NCI-H1092 treated with DMSO at 0.1 percent for 48 hours (cell line): ENCODE measurements at regions not wholly inside any gene's neighbourhood (a gene's known extent, or its start where the extent isn't known, plus 50 kb on each side); places are given as distances from the start of the nearest gene placed in this dataset.
"Not testable (repeated sequence)": the region's sequence is repeated elsewhere in the genome, so short reads cannot be mapped to it uniquely, and the experiment has no call there.

Experiments used
- DNase-seq: peaks from one replicate; lab custom pipeline; 2025; lab: John Stamatoyannopoulos, UW

DNA sequence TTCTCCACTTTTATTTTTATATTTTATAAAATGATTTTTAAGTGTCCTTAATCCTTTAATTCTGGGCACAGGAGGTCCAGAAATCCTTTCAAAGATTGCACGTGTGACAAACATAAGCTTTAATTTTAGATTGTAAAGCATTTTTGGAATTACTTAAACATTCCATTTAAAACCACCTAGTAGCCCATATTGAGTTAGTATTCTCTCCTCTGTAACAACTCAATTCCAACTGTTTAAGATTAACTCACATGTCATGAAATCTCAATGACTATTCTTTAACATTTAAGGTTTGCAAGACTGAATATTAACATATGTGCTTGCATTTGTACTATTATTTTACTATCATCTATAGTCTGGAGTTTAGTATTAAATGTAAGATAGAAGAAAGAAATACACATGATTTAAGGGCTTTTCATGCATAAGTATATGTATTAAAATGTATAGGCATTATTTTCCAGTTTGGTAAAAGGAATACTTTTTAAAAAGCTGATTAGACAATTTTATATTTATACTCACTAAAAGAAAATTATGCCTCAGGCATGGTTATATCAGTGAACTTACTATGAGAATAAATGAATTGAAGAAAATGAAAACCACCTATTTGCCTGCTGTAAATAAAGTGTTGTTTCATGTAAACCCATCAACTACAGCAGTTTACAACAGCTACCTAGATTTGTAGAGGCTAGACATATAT lies 776.9 kb downstream of the SLC6A15 start:
- DNase-seq, result no peak

DNA sequence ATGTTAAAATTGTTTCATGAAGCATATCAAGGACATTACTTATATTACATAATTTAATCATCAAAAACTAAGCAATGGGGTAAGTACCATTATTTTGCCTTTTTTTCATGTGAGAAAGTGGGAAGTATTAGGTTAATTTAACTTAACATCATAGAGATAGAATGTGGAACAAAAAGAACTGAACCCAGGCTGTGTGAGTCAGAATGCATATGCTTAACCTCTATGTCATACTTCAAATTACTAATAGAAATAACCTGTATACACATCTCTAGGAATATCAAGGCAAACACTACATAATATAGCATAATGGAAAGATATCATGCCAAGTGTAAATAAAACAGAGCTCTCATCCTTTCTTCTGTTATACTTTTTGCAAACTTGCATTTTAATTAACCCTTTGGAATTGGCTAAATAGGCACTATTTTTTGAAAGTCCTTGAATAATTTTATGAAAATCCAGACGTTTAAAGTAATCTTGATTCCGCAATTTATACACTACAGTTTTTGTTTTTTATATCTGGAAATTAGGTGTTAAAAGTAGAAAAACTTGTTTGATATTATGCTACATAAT lies 777.7 kb downstream of the SLC6A15 start:
- DNase-seq, result no peak

DNA sequence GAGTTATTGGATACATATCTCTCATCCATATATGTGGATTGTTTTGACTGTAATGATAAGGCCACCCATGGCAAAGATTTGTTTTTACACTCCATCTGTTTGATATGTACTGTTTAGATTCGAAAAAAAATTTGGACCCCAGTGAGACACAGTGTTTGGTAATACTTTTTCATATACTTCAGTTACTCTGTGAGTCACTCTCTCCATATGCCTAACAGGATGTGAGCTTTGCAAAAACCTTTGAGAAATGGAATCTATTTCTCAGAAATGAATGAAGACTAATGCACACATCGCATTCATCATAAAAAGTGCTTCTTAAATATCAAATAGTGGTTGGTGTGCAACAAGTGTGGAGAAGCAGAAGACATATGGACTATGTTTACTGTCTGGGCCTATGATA lies 781.5 kb downstream of the SLC6A15 start:
- DNase-seq, result no peak

DNA sequence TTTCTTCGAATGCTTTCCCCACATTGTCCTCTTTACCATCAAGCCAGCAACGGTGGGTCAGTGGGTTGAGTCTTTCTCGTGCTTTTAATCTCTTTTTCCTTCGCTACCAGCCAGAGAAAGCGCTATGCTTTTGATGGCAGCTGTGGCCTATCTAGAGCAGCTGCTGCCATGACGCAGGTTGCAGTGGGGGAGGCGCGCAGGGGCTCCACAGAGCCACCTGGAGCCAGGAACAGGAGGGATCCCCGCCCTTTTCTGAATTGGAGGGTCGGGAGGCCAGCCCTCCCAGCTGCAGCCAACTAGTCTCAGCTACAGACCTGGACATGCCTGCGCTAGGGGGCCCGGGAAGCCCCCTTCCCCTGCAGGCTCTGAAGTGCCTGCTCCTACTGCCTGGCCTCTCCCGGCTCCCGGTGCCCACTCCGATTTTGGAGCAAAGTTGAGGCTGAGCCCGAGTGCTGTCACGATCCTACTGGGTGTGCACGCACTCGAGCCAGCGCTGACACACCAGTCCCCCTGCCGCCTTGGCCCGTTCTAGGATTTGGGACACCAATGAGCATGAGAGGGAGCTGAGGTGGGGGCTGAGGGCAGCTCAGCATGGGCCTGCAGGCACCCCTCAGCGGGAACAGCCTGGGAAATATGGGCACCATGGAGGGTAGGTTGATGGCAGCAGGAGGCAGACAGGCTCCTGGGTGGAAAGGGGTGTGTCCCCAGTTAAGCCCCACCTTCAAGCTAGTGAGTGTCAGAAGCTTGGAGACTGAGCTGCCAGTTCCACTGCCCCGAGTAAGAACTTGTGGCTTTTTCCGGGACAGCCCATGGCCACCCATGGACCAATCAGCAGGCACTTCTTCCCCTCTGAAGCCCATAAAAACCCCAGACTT lies 784.2 kb downstream of the SLC6A15 start:
- no peak for DNase-seq

DNA sequence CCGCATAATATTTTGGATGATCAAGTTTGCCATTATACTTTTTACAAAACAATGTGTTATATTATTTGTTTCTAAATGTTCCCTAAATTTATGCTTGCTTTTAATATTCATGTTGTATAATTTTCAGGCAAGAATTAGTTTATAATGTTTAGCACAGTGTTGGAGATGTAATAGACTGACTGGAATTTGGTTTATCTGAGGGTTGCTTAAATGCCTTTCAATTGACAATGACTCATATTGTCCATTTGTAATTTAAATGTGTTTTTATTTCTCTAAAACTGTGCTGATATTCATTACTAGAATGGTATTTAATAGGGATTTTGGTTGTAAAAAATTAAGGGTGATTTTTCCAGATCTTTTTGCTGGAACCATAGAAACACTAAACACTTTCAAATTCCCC lies 788.4 kb downstream of the SLC6A15 start:
- DNase-seq, result no peak

DNA sequence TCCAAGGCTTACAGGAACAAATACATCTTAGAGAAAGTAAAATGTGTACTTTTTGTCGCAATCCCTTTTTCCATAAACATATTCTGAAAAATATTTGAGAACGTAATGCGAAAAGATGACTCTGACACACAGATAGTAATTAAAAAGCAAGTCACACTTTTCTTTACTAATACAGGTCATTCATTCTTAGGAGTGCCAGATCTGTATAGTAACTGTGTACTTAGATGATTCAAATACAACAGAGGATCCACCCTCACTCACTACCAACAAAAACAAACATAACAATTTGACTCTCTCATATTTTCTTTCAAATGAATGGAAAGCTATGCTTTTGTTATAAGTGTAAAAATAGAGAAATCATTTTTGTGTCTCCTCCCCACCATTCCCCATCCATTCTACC lies 795.4 kb downstream of the SLC6A15 start:
- DNase-seq, result no peak

DNA sequence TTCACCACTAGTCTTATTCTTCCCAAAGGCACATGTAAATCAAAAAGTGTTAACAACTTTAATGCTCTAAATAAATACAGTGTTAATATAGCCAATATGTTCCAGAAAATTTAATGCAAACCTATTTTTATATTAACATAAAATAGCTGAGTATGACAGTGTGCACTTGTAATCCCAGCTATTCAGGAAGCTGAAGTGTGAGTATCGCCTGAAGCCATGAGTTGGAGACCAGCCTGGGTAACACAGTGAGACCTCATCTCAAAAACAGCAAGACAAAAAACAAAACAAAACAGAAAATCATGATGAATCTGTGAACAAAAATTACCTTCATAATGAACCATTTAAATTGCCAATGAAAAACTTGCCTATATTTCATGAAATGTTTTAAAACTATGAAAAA lies 798.9 kb downstream of the SLC6A15 start:
- no peak for DNase-seq

DNA sequence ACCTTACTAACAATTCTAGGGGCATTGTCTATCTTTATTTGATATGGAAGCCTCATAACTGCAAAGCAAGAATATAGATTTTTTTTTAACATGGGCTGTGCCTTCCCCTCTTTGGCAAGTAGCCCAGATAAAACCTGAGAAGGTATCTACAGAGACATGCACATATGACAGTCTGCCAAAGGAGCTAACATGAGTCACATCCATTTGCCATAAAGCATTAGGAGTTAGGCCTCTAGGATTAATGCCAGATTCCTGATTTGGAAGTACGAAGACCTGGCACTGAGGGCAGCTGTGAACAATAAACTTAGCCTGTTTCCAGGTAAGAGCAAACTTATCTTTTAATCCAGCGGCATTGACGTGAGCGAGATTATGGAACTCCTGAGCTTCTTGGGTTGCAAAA lies 808.7 kb downstream of the SLC6A15 start:
- not testable (repeated sequence) for DNase-seq

DNA sequence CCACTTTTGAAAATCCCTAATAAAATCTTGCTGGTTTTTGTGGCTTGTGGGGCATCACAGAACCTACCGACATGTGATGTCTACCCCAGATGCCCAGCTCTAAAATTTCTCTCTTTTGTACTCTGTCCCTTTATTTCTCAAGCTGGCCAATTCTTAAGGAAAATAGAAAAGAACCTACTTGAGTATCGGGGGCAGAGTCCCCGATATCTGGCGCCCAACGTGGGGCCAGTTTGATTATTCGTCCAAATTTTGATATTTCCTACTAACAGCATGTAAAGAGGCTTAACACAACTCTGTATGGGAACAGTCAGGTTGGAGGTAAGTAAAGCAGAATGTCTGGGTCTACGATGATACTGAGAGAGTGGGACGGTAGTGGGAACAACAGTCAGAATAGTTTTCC lies 810.6 kb downstream of the SLC6A15 start:
- DNase-seq, result not testable (repeated sequence)

DNA sequence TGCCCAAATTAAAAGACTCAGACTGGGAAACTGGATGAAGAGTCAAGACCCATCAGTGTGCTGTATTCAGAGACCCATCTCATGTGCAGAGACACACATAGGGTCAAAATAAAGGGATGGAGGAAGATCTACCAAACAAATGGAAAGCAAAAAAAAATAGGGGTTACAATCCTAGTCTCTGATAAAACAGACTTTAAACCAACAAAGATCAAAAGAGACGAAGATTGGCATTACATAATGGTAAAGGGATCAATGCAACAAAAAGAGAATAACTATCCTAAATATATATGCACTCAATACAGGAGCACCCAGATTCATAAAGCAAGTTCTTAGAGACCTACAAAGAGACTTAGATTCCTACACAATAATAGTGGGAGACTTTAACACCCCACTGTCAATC lies 813.0 kb downstream of the SLC6A15 start:
- DNase-seq, result not testable (repeated sequence)

DNA sequence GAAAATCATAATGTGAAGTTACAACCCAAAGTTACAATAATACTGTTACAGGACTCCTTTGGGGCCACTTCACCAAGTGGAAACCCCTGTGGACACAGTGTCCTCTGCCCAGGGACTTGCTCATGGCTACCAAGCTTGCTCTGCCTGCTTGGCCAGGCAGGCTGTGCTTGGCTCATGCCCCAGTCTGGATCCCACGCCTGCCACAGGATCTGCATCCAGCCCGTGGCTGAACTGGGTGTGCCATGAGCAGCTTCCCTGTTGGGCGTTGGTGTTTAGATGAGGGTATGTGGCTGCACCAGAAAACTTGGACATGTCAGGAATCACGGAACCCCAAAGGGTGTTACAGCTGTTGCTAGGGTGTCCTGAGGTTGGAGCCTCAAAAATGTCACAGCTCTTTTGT lies 820.9 kb downstream of the SLC6A15 start:
- DNase-seq, result no peak

DNA sequence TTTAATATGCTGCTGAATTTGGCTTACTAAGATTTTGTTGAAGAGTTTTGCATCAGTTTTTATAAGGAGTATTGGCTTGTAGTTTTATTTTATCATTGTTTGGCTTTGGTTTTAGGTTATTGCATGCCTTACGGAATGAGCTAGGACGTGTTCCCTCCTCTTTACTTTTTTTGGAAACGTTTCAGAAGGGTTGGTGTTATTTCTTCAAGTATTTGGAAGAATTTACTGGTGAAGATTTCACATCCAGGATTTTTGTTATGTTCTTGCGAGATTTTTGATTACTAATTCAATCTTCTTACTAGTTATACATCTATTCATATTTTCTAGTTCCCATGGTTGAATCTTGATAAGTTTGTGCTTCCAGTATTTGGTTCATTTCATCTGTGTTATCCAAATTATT lies 823.2 kb downstream of the SLC6A15 start:
- DNase-seq, result no peak

DNA sequence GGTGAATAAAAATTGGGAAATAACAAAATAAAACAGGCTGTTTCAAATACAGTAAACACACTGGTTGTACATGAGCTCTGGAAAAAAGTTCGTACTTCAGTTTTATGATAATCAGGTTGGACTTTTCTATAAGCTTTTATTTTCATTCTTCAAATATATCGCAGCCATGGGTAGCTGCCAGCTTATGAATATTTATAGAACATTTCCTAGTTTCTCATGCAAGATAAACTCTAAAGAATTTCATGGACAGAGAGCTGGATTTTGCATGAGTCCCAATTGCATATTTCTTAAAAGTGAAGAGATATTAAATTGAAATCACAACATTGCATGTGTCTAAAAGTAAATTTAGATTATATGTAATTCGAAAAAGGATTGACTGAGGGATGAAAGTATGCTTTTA lies 827.6 kb downstream of the SLC6A15 start:
- no peak for DNase-seq

DNA sequence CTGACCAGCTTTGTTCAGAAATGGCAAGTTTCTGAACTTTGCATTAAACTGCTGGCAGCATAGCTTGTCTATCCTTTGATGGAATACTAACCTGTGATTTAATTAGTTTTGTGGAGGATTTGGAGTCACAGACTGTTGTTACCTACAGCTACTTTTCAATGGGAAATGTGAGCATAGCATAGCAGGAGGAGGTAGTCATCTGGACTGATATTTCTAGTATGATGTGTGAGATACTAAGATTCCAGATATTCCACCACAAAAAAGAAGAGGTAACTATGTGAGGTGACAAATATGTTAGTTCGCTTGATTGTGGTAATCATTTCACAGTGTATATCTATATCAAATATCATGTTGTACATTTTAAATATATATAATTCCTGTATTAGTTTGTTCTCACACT lies 833.0 kb downstream of the SLC6A15 start:
- no peak for DNase-seq

DNA sequence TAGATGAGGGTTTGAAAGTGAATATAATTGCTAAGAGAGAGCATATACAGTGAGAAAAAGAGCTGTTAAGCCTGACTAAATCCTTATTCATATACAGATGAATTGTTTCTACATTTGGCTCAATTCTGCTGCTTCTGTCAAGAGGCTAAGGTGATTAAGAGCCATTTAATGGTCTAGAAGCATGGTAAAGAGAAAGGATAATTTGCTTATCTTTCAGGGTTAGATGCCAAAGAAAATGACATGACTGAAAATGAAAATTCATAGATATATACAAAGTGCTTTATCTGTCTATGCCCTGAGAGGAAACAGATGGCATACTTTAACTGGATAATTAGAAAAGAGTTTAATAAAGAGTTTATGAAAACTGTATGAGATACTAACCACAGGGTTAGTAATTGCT lies 834.9 kb downstream of the SLC6A15 start:
- peak; percentile 8 for DNase-seq

DNA sequence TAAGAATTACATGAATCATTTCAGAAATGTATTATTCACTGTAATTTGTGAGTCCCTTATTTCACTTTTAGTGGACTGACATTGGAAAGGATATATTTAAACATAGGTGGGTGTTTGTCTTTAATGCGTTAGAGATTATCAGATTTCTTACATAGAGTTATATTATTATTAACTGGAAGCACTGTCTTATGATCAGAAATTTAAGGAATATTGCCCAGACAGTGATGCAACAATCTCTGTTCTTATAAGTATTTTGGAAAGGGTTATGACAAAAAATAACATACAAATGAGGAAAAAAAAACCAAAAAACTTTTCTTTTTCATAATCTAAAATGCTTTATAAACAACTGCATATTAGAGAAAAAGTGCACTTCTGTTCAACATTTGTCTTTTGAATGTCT lies 836.6 kb downstream of the SLC6A15 start:
- no peak for DNase-seq

DNA sequence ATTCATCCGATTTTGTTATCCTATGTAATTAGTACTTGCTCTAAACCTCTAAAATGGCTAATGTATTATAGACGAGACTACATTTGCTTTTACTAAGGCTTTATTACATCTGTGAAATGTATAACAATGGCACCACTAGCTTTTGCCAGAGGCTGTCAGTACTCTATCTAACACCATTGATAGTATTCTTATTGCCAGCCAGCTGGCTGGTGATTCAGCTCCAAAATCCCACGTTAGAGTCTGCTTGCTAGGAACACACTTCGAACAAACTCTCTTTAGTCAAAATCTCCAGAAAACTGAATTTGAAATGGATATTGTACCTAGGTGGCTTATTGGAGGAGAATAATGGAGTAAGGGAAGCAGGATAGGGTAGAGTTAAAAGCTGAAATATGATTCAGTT lies 839.2 kb downstream of the SLC6A15 start:
- no peak for DNase-seq

DNA sequence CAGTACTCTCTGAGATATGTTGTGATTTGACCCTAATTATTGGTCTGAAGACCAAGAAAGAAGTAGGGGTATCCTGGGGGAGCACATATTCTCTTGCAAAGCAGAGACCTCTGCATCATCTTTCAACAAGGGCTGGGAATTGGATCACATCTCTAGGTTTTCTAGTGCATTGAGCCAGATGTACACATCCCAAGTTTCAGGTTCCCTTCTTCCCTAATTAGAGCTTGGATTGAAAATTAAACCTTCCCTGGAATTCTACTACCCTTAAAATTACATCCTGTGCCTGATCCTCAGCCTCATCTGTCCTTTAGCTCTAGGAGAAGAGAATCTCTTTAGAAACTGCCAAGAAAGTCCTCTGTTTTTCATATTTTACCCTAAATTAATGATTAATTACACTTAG lies 839.6 kb downstream of the SLC6A15 start:
- no peak for DNase-seq

DNA sequence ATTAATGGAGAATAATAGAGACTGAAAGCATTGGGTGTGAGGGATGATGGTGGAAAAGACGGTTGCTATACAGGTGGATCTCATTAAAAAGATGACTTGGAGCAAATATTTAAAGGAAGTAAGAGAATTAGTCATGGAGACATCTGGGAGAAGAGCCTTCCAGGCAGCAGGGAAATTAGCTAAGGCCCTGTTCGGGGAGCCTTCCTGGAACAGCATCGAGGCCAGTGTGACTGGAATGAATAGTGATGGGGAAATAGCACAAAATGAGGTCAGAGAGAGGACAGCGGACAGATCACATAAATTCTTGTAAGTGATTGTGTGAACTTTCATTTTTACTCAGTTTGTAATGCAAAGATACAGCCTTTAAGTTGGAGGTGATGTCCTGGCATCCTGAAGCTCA lies 842.3 kb downstream of the SLC6A15 start:
- DNase-seq, result no peak

DNA sequence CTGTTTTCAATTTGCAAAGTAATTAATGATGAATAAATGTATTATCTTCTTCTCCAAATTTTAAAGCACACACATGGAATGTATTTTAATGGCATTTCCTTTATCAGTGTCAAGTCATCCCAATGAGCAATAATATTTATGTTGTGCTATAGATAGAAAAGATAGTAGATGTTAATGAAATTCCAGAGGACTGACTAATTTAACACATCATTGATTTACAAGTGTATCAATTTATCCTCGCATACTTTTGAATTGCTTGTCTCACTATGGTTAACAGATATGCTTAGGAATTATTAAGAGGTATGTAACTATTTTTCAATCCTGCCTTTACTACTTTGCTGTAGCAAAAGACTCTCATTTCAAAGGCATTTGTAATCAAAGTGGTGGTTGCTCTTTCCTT lies 842.9 kb downstream of the SLC6A15 start:
- DNase-seq, result no peak

DNA sequence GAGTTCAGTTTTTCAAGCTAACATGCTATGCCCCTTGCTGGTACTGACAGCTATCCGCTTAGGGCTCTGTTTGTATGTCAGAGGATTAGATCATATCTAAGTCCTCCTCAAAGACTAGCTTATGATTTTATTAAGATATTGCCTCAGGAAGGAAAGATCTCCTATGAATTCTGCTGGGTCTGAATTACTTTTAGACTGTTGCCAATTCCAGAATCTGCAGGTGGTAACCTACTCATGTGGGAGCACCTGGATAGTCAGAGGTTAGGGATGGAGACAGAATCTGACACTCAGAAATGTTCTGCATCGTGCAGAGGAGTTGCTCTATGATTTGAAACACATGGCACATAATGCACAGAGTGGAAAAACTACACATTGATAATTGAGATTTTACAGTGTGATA lies 843.4 kb downstream of the SLC6A15 start:
- DNase-seq, result no peak

DNA sequence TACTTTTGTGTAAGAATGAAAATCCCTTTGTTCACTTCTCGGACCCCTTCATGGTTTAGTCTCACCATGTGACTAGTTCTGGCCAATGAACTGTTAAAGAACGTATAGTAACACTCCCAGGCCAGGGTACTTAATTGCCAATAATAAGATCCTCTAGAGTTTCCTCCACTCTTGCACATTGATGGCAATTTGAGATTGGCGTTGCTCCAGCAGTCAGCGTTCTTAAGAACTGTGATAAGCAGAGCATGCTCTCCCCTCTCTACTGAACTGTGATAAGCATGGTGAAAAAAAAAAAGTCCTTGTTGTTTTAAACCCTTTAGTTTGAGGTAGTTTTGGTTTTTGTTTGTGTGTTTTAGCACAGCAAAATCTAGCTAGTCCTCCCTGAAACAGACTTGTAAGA lies 854.5 kb downstream of the SLC6A15 start:
- DNase-seq, result no peak

DNA sequence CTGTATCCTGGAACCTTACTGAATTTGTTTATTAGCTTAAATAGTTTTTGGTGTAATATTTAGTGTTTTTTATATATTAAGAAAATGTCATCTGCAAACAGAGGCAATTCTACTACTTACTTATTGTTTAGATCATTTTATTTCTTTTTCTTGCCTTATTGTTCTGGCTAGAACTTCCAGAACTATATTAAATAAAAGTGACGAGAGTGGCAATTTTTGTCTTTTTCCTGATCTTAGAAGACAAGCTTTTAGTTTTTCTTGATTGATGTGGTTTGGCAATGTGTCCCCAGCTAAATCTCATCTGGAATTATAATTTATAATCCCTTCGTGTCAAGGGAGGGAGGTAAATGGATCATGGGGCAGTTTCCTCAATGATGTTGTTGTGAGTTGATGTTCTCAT lies 857.8 kb downstream of the SLC6A15 start:
- DNase-seq, result no peak
